ENCODE measurements at regions not wholly inside any gene's neighbourhood (a gene's known extent, or its start where the extent isn't known, plus 50 kb on each side); places are given as distances from the start of the nearest gene placed in this dataset.

DNA sequence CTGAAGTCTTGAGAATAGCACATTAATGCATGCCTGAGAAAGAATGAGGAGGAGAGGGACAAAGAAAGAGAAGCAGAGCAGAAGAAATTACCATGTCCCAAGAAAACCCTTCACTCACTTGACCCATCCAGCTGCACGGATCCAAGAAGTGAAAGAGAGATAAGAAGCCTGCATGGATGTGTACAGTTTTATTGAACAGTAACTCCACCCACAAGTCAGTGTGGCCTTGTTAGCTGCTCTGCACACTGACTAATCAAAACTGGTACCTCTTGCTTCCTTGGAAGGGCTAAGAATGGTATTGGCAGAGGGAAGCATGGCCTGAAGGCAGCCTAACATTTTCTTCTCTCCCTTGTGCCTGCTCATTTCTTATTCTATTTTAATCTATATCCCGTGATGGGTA is 163.9 kb downstream of the SLC7A11 start:
- CTCF ChIA-PET: no interaction called here
- no peaks in the 10 kb centered on the region for H3K9me3 ChIP-seq (ENCODE audit: control insufficient read depth, insufficient read depth, low read depth, low read length)
- no peak for TF ChIP-seq ZNF530 (tag by site-specific recombination; IDR thresholded peaks at IDR 0.05; ENCODE audit: low read depth)
- TF ChIP-seq GLI2 (tag by site-specific recombination; IDR thresholded peaks at IDR 0.05; ENCODE audit: borderline replicate concordance, low read depth): no peak
- TF ChIP-seq, protein P1, sequence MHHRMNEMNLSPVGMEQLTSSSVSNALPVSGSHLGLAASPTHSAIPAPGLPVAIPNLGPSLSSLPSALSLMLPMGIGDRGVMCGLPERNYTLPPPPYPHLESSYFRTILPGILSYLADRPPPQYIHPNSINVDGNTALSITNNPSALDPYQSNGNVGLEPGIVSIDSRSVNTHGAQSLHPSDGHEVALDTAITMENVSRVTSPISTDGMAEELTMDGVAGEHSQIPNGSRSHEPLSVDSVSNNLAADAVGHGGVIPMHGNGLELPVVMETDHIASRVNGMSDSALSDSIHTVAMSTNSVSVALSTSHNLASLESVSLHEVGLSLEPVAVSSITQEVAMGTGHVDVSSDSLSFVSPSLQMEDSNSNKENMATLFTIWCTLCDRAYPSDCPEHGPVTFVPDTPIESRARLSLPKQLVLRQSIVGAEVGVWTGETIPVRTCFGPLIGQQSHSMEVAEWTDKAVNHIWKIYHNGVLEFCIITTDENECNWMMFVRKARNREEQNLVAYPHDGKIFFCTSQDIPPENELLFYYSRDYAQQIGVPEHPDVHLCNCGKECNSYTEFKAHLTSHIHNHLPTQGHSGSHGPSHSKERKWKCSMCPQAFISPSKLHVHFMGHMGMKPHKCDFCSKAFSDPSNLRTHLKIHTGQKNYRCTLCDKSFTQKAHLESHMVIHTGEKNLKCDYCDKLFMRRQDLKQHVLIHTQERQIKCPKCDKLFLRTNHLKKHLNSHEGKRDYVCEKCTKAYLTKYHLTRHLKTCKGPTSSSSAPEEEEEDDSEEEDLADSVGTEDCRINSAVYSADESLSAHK (tag by site-specific recombination; IDR thresholded peaks at IDR 0.05): no peak
- no peak for TF ChIP-seq ZNF146 (tag by site-specific recombination; IDR thresholded peaks at IDR 0.05)
- no peak for TF ChIP-seq ZNF266 (tag by site-specific recombination; IDR thresholded peaks at IDR 0.05; ENCODE audit: low read depth)
- no peak for TF ChIP-seq ZFP37 (tag by site-specific recombination; IDR thresholded peaks at IDR 0.05)
- TF ChIP-seq ZNF350 (tag by site-specific recombination; IDR thresholded peaks at IDR 0.05): no peak
- TF ChIP-seq, protein P2, sequence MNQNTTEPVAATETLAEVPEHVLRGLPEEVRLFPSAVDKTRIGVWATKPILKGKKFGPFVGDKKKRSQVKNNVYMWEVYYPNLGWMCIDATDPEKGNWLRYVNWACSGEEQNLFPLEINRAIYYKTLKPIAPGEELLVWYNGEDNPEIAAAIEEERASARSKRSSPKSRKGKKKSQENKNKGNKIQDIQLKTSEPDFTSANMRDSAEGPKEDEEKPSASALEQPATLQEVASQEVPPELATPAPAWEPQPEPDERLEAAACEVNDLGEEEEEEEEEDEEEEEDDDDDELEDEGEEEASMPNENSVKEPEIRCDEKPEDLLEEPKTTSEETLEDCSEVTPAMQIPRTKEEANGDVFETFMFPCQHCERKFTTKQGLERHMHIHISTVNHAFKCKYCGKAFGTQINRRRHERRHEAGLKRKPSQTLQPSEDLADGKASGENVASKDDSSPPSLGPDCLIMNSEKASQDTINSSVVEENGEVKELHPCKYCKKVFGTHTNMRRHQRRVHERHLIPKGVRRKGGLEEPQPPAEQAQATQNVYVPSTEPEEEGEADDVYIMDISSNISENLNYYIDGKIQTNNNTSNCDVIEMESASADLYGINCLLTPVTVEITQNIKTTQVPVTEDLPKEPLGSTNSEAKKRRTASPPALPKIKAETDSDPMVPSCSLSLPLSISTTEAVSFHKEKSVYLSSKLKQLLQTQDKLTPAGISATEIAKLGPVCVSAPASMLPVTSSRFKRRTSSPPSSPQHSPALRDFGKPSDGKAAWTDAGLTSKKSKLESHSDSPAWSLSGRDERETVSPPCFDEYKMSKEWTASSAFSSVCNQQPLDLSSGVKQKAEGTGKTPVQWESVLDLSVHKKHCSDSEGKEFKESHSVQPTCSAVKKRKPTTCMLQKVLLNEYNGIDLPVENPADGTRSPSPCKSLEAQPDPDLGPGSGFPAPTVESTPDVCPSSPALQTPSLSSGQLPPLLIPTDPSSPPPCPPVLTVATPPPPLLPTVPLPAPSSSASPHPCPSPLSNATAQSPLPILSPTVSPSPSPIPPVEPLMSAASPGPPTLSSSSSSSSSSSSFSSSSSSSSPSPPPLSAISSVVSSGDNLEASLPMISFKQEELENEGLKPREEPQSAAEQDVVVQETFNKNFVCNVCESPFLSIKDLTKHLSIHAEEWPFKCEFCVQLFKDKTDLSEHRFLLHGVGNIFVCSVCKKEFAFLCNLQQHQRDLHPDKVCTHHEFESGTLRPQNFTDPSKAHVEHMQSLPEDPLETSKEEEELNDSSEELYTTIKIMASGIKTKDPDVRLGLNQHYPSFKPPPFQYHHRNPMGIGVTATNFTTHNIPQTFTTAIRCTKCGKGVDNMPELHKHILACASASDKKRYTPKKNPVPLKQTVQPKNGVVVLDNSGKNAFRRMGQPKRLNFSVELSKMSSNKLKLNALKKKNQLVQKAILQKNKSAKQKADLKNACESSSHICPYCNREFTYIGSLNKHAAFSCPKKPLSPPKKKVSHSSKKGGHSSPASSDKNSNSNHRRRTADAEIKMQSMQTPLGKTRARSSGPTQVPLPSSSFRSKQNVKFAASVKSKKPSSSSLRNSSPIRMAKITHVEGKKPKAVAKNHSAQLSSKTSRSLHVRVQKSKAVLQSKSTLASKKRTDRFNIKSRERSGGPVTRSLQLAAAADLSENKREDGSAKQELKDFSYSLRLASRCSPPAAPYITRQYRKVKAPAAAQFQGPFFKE (tag by site-specific recombination; IDR thresholded peaks at IDR 0.05; ENCODE audit: borderline replicate concordance): no peak
- TF ChIP-seq ZNF626 (tag by site-specific recombination; IDR thresholded peaks at IDR 0.05): no peak
- no peak for TF ChIP-seq ZNF560 (tag by site-specific recombination; IDR thresholded peaks at IDR 0.05; ENCODE audit: borderline replicate concordance)
- no peaks in the 10 kb centered on the region for H3K4me1 ChIP-seq (ENCODE audit: control insufficient read depth, insufficient read depth, low read length)
- no peaks in the 10 kb centered on the region for H3K36me3 ChIP-seq (ENCODE audit: control insufficient read depth in 2 of 2, insufficient read depth in 1 of 2, low read length in 2 of 2)
- no peak overlapping the region for H3K4me3 ChIP-seq (ENCODE audit: low read depth, low read length)
- POLR2A ChIA-PET: no interaction called here
- no peak overlapping the region for H3K27ac ChIP-seq (ENCODE audit: extremely low read depth, low read depth, low read length)

DNA sequence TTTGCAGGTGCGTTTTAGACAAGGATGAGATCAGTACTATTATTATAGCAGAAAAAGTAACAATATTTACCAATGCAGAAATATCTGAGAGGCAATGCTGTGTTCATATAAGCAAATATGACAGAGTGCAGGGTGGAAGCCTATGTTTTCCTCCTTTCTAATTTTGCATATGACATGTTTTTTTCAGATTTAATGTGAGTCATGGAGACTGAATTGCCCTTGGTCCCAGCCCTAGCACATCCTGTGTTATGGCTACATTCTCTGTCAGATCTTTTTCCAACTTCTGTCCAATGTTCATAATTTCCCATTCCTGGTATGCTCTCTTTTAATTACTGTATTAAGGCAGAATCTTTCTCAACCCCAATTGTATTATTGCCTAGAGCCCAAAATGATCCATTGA is 165.6 kb downstream of the SLC7A11 start:
- no peaks in the 10 kb centered on the region for H3K4me1 ChIP-seq (ENCODE audit: control insufficient read depth, insufficient read depth, low read length)
- no peak overlapping the region for H3K27ac ChIP-seq (ENCODE audit: extremely low read depth, low read depth, low read length)
- POLR2A ChIA-PET: no interaction called here
- CTCF ChIA-PET: no interaction called here
- TF ChIP-seq ZNF266 (tag by site-specific recombination; IDR thresholded peaks at IDR 0.05; ENCODE audit: low read depth) (no peak), ZNF292 (tag by site-specific recombination; IDR thresholded peaks at IDR 0.05; ENCODE audit: borderline replicate concordance, low read depth) (no peak), ZFP37 (tag by site-specific recombination; IDR thresholded peaks at IDR 0.05) (no peak), ZNF560 (tag by site-specific recombination; IDR thresholded peaks at IDR 0.05; ENCODE audit: borderline replicate concordance) (no peak), ZNF146 (tag by site-specific recombination; IDR thresholded peaks at IDR 0.05) (no peak), IKZF3 (tag by site-specific recombination; IDR thresholded peaks at IDR 0.05) (no peak), EGR2 (tag by site-specific recombination; IDR thresholded peaks at IDR 0.05; ENCODE audit: low read depth) (no peak)
- TF ChIP-seq, protein P3, sequence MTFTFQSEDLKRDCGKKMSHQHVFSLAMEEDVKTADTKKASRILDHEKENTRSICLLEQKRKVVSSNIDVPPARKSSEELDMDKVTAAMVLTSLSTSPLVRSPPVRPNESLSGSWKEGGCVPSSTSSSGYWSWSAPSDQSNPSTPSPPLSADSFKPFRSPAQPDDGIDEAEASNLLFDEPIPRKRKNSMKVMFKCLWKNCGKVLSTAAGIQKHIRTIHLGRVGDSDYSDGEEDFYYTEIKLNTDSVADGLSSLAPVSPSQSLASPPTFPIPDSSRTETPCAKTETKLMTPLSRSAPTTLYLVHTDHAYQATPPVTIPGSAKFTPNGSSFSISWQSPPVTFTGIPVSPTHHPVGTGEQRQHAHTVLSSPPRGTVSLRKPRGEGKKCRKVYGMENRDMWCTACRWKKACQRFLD (tag by site-specific recombination; IDR thresholded peaks at IDR 0.05): no peak
- TF ChIP-seq, protein P4, sequence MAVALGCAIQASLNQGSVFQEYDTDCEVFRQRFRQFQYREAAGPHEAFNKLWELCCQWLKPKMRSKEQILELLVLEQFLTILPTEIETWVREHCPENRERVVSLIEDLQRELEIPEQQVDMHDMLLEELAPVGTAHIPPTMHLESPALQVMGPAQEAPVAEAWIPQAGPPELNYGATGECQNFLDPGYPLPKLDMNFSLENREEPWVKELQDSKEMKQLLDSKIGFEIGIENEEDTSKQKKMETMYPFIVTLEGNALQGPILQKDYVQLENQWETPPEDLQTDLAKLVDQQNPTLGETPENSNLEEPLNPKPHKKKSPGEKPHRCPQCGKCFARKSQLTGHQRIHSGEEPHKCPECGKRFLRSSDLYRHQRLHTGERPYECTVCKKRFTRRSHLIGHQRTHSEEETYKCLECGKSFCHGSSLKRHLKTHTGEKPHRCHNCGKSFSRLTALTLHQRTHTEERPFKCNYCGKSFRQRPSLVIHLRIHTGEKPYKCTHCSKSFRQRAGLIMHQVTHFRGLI (tag by site-specific recombination; IDR thresholded peaks at IDR 0.05): no peak
- no peak overlapping the region for H3K4me3 ChIP-seq (ENCODE audit: low read depth, low read length)
- no peaks in the 10 kb centered on the region for H3K36me3 ChIP-seq (ENCODE audit: control insufficient read depth in 2 of 2, insufficient read depth in 1 of 2, low read length in 2 of 2)
- H3K9me3 ChIP-seq (ENCODE audit: control insufficient read depth, insufficient read depth, low read depth, low read length): no peaks in the 10 kb centered on the region

All from HEK293 (cell line).